GM23248 (cell line): ENCODE measurements at regions not wholly inside any gene's neighbourhood (a gene's known extent, or its start where the extent isn't known, plus 50 kb on each side); places are given as distances from the start of the nearest gene placed in this dataset.

Source experiments
- EZH2 ChIP-seq: fragments of 200-600 bp; sonication (generic); IDR thresholded peaks from 2 replicates; pipeline ENCODE4 v1.6.1; 2018; ENCODE audit warnings: antibody characterized with exemption, mild to moderate bottlenecking; ENCODE audit not compliant: insufficient read depth, poor library complexity, severe bottlenecking
- EZH2phosphoT487 ChIP-seq: fragments of 200-600 bp; sonication (generic); IDR thresholded peaks from 2 replicates; pipeline ENCODE4 v1.6.1; 2018; ENCODE audit warnings: antibody characterized with exemption, moderate library complexity, mild to moderate bottlenecking, low read depth; ENCODE audit not compliant: insufficient read depth

DNA sequence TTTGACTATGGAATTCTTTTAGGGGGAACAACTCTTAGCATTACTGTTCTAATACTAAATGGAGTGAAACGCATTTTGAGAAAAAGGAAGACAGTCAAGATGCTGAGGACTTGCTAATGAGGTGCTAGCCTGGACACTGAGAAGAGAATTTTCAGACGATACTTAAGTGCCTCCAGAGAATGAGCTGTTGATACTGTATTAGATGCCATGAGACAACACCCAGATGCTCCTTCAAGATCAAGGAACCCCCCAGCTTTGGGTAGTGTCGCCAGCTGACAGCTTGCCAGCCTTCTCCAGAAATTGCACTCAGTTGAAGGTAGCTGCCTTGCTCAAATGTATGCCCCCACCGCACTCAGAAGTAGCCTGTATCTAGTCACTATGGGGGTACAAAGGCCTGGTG, 52.5 kb upstream of the SLC36A4 start:
- TF ChIP-seq EZH2 (no peak), EZH2phosphoT487 (no peak)
